Fibroblast of mammary gland (primary cell): ENCODE measurements at regions not wholly inside any gene's neighbourhood (a gene's known extent, or its start where the extent isn't known, plus 50 kb on each side); places are given as distances from the start of the nearest gene placed in this dataset.

ENCODE experiments used
- DNase-seq: peaks from one replicate; pipeline ENCODE4 v3.0.0-alpha.2; 2010; ENCODE audit warnings: low read depth
- H3K4me3 ChIP-seq: 2 replicates; pipeline ENCODE4 v1.5.1; 2011; ENCODE audit warnings: low read depth, mild to moderate bottlenecking, low read length, moderate library complexity; ENCODE audit not compliant: control insufficient read depth
- CTCF ChIP-seq: conservative IDR thresholded peaks from 2 replicates; pipeline ENCODE4 v1.5.1; 2011; ENCODE audit warnings: low read depth, low read length, inconsistent platforms; ENCODE audit not compliant: control insufficient read depth, insufficient read depth

- DNase-seq, result no peak
- no peak overlapping the region for H3K4me3 ChIP-seq
- TF ChIP-seq CTCF, result no peak
Observed at GRCh38 chr17:31748881-31749280, 110.2 kb downstream of the COPRS start.

- no peak for DNase-seq
- TF ChIP-seq CTCF, result no peak
- no peak overlapping the region for H3K4me3 ChIP-seq
Observed at GRCh38 chr17:31746884-31747495, 112.1 kb downstream of the COPRS start.

- DNase-seq, result no peak
- no peak overlapping the region for H3K4me3 ChIP-seq
- no peak for TF ChIP-seq CTCF
Observed at GRCh38 chr17:31745964-31746600, 113.0 kb downstream of the COPRS start.

GRCh38 chr17:31744511-31744951 lies 114.5 kb downstream of the COPRS start:
- no peak for DNase-seq
- no peak overlapping the region for H3K4me3 ChIP-seq
- TF ChIP-seq CTCF, result no peak

- no peak for TF ChIP-seq CTCF
- no peak for DNase-seq
- H3K4me3 ChIP-seq, result no peak overlapping the region
Observed at GRCh38 chr17:31743797-31744196, 115.2 kb downstream of the COPRS start.

- no peak for DNase-seq
- H3K4me3 ChIP-seq, result no peak overlapping the region
- TF ChIP-seq CTCF, result no peak
Observed at GRCh38 chr17:31741371-31741770, 117.7 kb downstream of the COPRS start.
